ENCODE measurements at regions not wholly inside any gene's neighbourhood (a gene's known extent, or its start where the extent isn't known, plus 50 kb on each side); places are given as distances from the start of the nearest gene placed in this dataset.

- TF ChIP-seq CTCF (IDR thresholded peaks at IDR 0.05) (no peak), POLR2A (IDR thresholded peaks at IDR 0.05) (no peak)
Observed at GRCh38 chr9:81132318-81132717, 557.0 kb downstream of the TLE1 start.

Measured in body of pancreas (tissue), 4 donors.